HepG2 (cell line): ENCODE measurements at regions not wholly inside any gene's neighbourhood (a gene's known extent, or its start where the extent isn't known, plus 50 kb on each side); places are given as distances from the start of the nearest gene placed in this dataset.

Experiments used
- ATAC-seq: fragments of 200-7000 bp; cut with Tn5 transposase; 3 replicates; pipeline ENCODE4 v1.9.1; 2020; ENCODE audit warnings: mild to moderate bottlenecking, moderate library complexity
- BruUV-seq: library from RNA; stranded (reverse); fragments of 400-500 nt; replicated peaks from 2 replicates; lab custom pipeline; 2021; lab: Mats Ljungman, UMichigan
- CTCF ChIA-PET: fragments of 300-600 bp; formaldehyde crosslinking; extraction: SDS; loops from one replicate; lab custom pipeline; 2021; ENCODE audit warnings: low total read pairs, inconsistent platforms, low intra/inter-chr PET ratio; lab: Yijun Ruan, JAX
- POLR2A ChIA-PET: fragments of 350-600 bp; sonication (Branson Sonifier 250); formaldehyde crosslinking; loops from one replicate; lab custom pipeline; 2020; ENCODE audit warnings: antibody characterized with exemption, inconsistent platforms; lab: Yijun Ruan, JAX
- DNase-seq: peaks from one replicate; pipeline ENCODE4 v3.0.0-alpha.2; 2015; ENCODE audit warnings: low spot score
- FAIRE-seq: peaks from 3 replicates; lab custom pipeline; 2011; peaks lifted over from hg19 to GRCh38; lab: Jason Lieb, UNC
- H2AFZ ChIP-seq: one replicate; pipeline ENCODE4 v1.6.1; 2011; ENCODE audit warnings: low read length, inconsistent platforms
- H3K27ac ChIP-seq: fragments of 300-600 bp; 3 replicates; pipeline ENCODE4 v1.8.0; 2011; ENCODE audit warnings: mixed run types, mild to moderate bottlenecking, mixed read lengths, low read length, inconsistent platforms; ENCODE audit not compliant: insufficient read depth; ENCODE audit errors: extremely low read length
- H3K27me3 ChIP-seq, 2 experiments: fragments of 200-600 bp in 1 of 2; 2 replicates in 1 of 2; 3 replicates in 1 of 2; pipeline versions ENCODE4 v1.6.0 to v1.8.0; 2011; ENCODE audit warnings: low read length in 2 of 2, mild to moderate bottlenecking in 2 of 2, moderate library complexity in 2 of 2, inconsistent platforms in 1 of 2; ENCODE audit not compliant: insufficient read depth in 2 of 2, control insufficient read depth in 1 of 2
- H3K36me3 ChIP-seq, 2 experiments: fragments of 200-600 bp in 1 of 2; replicated peaks in 1 of 2; 2 replicates in 1 of 2; 3 replicates in 1 of 2; pipeline versions ENCODE4 v1.5.1 to v1.8.0; 2011; ENCODE audit warnings: low read length in 2 of 2, inconsistent platforms in 1 of 2; ENCODE audit not compliant: insufficient read depth in 2 of 2, control insufficient read depth in 1 of 2
- H3K4me1 ChIP-seq: 2 replicates; pipeline ENCODE4 v1.5.1; 2012; ENCODE audit warnings: low read length, inconsistent platforms; ENCODE audit not compliant: insufficient read depth
- H3K4me2 ChIP-seq: 2 replicates; pipeline ENCODE4 v1.6.0; 2011; ENCODE audit warnings: low read depth, low read length, inconsistent platforms
- H3K4me3 ChIP-seq, 3 experiments: fragments of 200-600 bp in 1 of 3; sonication (generic), shearing (Covaris generic) in 1 of 3; replicated peaks in 1 of 3; 2 replicates each; pipeline ENCODE4 v1.5.1; 2011 to 2016; ENCODE audit warnings: low read length in 3 of 3, inconsistent platforms in 2 of 3, low read depth in 2 of 3, mild to moderate bottlenecking in 2 of 3, control low read depth in 1 of 3, mixed read lengths in 1 of 3; ENCODE audit not compliant: insufficient read depth in 1 of 3
- H3K79me2 ChIP-seq: one replicate; pipeline ENCODE4 v1.6.1; 2011; ENCODE audit warnings: low read length, inconsistent platforms; ENCODE audit not compliant: insufficient read depth
- H3K9ac ChIP-seq: 2 replicates; pipeline ENCODE4 v1.6.0; 2011; ENCODE audit warnings: mild to moderate bottlenecking, low read depth, low read length, inconsistent platforms; ENCODE audit not compliant: insufficient read depth
- H3K9me3 ChIP-seq: 2 replicates; pipeline ENCODE4 v1.5.1; 2012; ENCODE audit warnings: mild to moderate bottlenecking, low read length
- H4K20me1 ChIP-seq: 2 replicates; pipeline ENCODE4 v1.6.0; 2011; ENCODE audit warnings: inconsistent platforms, mild to moderate bottlenecking, low read length, moderate library complexity; ENCODE audit not compliant: insufficient read depth
- ADNP ChIP-seq: sonication (generic); formaldehyde crosslinking; IDR thresholded peaks from 2 replicates; pipeline ENCODE4 v1.4.0; 2020; ENCODE audit warnings: missing genetic modification reagents
- CBX5 ChIP-seq: sonication (generic); formaldehyde crosslinking; IDR thresholded peaks from 2 replicates; pipeline ENCODE4 v1.4.0; 2020; ENCODE audit warnings: missing genetic modification reagents, borderline replicate concordance
- GZF1 ChIP-seq: sonication (generic); formaldehyde crosslinking; IDR thresholded peaks from 2 replicates; pipeline ENCODE4 v1.5.1; 2020; ENCODE audit warnings: mild to moderate bottlenecking, missing genetic modification reagents
- HIVEP1 ChIP-seq: sonication (generic); formaldehyde crosslinking; IDR thresholded peaks from 2 replicates; pipeline ENCODE4 v1.4.0; 2020; ENCODE audit warnings: mild to moderate bottlenecking, missing genetic modification reagents
- PHF5A ChIP-seq: IDR thresholded peaks from one replicate; pipeline ENCODE4 v1.6.1; 2018; ENCODE audit warnings: low read depth, missing genetic modification reagents; ENCODE audit not compliant: unreplicated experiment
- SIN3B ChIP-seq: fragments of 150-350 bp; IDR thresholded peaks from 2 replicates; pipeline ENCODE4 v1.6.1; 2014; ENCODE audit warnings: low read length
- SSRP1 ChIP-seq: IDR thresholded peaks from 2 replicates; pipeline ENCODE4 v1.6.1; 2016; ENCODE audit warnings: control low read depth
- TBL1XR1 ChIP-seq: fragments of 150-350 bp; IDR thresholded peaks from 2 replicates; pipeline ENCODE4 v1.6.1; 2014; ENCODE audit warnings: borderline replicate concordance, low read length; ENCODE audit not compliant: partially characterized antibody
- ZBTB1 ChIP-seq: sonication (generic); formaldehyde crosslinking; IDR thresholded peaks from 2 replicates; pipeline ENCODE4 v1.4.0; 2020; ENCODE audit warnings: missing genetic modification reagents, borderline replicate concordance
- ZNF331 ChIP-seq: sonication (generic); formaldehyde crosslinking; IDR thresholded peaks from 2 replicates; pipeline ENCODE4 v1.4.0; 2020; ENCODE audit warnings: missing genetic modification reagents
- ZNF333 ChIP-seq: sonication (generic); formaldehyde crosslinking; IDR thresholded peaks from 2 replicates; pipeline ENCODE4 v1.4.0; 2020; ENCODE audit warnings: mild to moderate bottlenecking, missing genetic modification reagents, borderline replicate concordance
- ZNF335 ChIP-seq: sonication (generic); formaldehyde crosslinking; IDR thresholded peaks from 2 replicates; pipeline ENCODE4 v1.4.0; 2020; ENCODE audit warnings: missing genetic modification reagents
- ZNF460 ChIP-seq: sonication (generic); formaldehyde crosslinking; IDR thresholded peaks from 2 replicates; pipeline ENCODE4 v1.5.1; 2020; ENCODE audit warnings: missing genetic modification reagents, mild to moderate bottlenecking, borderline replicate concordance
- ZNF512B ChIP-seq: sonication (generic); formaldehyde crosslinking; IDR thresholded peaks from 2 replicates; pipeline ENCODE4 v1.5.1; 2020; ENCODE audit warnings: missing genetic modification reagents, mild to moderate bottlenecking, borderline replicate concordance
- WGBS: methylation state at CpG from one replicate; pipeline ENCODE4 v1.1.6; 2017; ENCODE audit warnings: low lambda C conversion rate; 5-methylcytosine and 5-hydroxymethylcytosine counted together
- in situ Hi-C: cut with HindIII; loops from 2 replicates; pipeline ENCODE4 v1.10.0; 2017; ENCODE audit warnings: low pct_unique_long_range_greater_than_20kb; ENCODE audit not compliant: extremely low pct_ligation_motif_present
- intact Hi-C: fragments of 100-400 bp; cut with micrococcal nuclease; formaldehyde crosslinking; loops from one replicate; pipeline ENCODE4 v1.10.0; 2022; ENCODE audit not compliant: unreplicated experiment
- TF ChIP-seq, protein P1 (sequence below): sonication (generic); formaldehyde crosslinking; IDR thresholded peaks from 2 replicates; pipeline ENCODE4 v1.4.0; 2020; ENCODE audit warnings: missing genetic modification reagents
- TF ChIP-seq, protein P2 (sequence below): sonication (generic); formaldehyde crosslinking; IDR thresholded peaks from 2 replicates; pipeline ENCODE4 v1.4.0; 2020; ENCODE audit warnings: low read depth, missing genetic modification reagents
- TF ChIP-seq, protein P3 (sequence below): sonication (generic); formaldehyde crosslinking; IDR thresholded peaks from 2 replicates; pipeline ENCODE4 v1.5.0; 2020; ENCODE audit warnings: mild to moderate bottlenecking, missing genetic modification reagents

- TF ChIP-seq ZNF512B (CRISPR knock-in tag) (no peak), SSRP1 (CRISPR knock-in tag) (no peak)
Measured at GRCh38 chr6:113318575-113318917, 538.6 kb upstream of the MARCKS start (continued).

GRCh38 chr6:113320653-113321052 is 536.5 kb upstream of the MARCKS start:
- Histone ChIP-seq H3K4me2 (no peak overlapping the region), H3K36me3 (no peaks in the 10 kb centered on the region), H3K4me1 (no peaks in the 10 kb centered on the region), H3K27ac (no peak overlapping the region), H3K9ac (no peak overlapping the region), H3K9me3 (no peaks in the 10 kb centered on the region), H3K79me2 (no peaks in the 10 kb centered on the region), H3K4me3 (no peak overlapping the region), H2AFZ (no peak overlapping the region), H4K20me1 (no peaks in the 10 kb centered on the region), H3K27me3 (no peaks in the 10 kb centered on the region; a peak in 1 of 5 replicates)
- in situ Hi-C loops: no loop called here
- intact Hi-C loops: no loop called here
- no peak for FAIRE-seq
- no peak for DNase-seq
- ATAC-seq: no peak
- ChIA-PET POLR2A (no interaction called here), CTCF (no interaction called here)
- BruUV-seq: no TSS peak
- WGBS: 4% methylated on average over 2 of the region's 2 CpGs
- TF ChIP-seq, protein P1, sequence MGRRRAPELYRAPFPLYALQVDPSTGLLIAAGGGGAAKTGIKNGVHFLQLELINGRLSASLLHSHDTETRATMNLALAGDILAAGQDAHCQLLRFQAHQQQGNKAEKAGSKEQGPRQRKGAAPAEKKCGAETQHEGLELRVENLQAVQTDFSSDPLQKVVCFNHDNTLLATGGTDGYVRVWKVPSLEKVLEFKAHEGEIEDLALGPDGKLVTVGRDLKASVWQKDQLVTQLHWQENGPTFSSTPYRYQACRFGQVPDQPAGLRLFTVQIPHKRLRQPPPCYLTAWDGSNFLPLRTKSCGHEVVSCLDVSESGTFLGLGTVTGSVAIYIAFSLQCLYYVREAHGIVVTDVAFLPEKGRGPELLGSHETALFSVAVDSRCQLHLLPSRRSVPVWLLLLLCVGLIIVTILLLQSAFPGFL: no peak
- TF ChIP-seq, protein P2, sequence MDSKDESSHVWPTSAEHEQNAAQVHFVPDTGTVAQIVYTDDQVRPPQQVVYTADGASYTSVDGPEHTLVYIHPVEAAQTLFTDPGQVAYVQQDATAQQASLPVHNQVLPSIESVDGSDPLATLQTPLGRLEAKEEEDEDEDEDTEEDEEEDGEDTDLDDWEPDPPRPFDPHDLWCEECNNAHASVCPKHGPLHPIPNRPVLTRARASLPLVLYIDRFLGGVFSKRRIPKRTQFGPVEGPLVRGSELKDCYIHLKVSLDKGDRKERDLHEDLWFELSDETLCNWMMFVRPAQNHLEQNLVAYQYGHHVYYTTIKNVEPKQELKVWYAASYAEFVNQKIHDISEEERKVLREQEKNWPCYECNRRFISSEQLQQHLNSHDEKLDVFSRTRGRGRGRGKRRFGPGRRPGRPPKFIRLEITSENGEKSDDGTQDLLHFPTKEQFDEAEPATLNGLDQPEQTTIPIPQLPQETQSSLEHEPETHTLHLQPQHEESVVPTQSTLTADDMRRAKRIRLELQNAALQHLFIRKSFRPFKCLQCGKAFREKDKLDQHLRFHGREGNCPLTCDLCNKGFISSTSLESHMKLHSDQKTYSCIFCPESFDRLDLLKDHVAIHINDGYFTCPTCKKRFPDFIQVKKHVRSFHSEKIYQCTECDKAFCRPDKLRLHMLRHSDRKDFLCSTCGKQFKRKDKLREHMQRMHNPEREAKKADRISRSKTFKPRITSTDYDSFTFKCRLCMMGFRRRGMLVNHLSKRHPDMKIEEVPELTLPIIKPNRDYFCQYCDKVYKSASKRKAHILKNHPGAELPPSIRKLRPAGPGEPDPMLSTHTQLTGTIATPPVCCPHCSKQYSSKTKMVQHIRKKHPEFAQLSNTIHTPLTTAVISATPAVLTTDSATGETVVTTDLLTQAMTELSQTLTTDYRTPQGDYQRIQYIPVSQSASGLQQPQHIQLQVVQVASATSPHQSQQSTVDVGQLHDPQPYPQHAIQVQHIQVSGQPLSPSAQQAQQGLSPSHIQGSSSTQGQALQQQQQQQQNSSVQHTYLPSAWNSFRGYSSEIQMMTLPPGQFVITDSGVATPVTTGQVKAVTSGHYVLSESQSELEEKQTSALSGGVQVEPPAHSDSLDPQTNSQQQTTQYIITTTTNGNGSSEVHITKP (CRISPR knock-in tag): no peak
- no peak for TF ChIP-seq CBX5 (CRISPR knock-in tag)
- TF ChIP-seq SIN3B: no peak
- TF ChIP-seq HIVEP1 (CRISPR knock-in tag): no peak
- no peak for TF ChIP-seq PHF5A
- no peak for TF ChIP-seq ADNP
- TF ChIP-seq ZNF460 (CRISPR knock-in tag): no peak
- no peak for TF ChIP-seq ZNF331 (CRISPR knock-in tag)
- no peak for TF ChIP-seq GZF1
- TF ChIP-seq ZNF335 (CRISPR knock-in tag): no peak
- TF ChIP-seq TBL1XR1: no peak
- TF ChIP-seq, protein P3, sequence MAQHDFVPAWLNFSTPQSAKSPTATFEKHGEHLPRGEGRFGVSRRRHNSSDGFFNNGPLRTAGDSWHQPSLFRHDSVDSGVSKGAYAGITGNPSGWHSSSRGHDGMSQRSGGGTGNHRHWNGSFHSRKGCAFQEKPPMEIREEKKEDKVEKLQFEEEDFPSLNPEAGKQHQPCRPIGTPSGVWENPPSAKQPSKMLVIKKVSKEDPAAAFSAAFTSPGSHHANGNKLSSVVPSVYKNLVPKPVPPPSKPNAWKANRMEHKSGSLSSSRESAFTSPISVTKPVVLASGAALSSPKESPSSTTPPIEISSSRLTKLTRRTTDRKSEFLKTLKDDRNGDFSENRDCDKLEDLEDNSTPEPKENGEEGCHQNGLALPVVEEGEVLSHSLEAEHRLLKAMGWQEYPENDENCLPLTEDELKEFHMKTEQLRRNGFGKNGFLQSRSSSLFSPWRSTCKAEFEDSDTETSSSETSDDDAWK: no peak
- no peak for TF ChIP-seq ZNF333 (CRISPR knock-in tag)
- TF ChIP-seq ZBTB1: no peak
